GM23338 (cell line): ENCODE measurements at regions not wholly inside any gene's neighbourhood (a gene's known extent, or its start where the extent isn't known, plus 50 kb on each side); places are given as distances from the start of the nearest gene placed in this dataset.

Experiments used
- ATAC-seq: fragments of 200-7000 bp; cut with Tn5 transposase; 3 replicates; pipeline ENCODE4 v1.9.1; 2020
- DNase-seq: peaks from one replicate; pipeline ENCODE4 v3.0.0-alpha.2; 2015; ENCODE audit warnings: low spot score
- H2AFZ ChIP-seq: fragments of 200-600 bp; sonication (generic); 2 replicates; pipeline ENCODE4 v1.8.0; 2016; ENCODE audit warnings: antibody characterized with exemption, mild to moderate bottlenecking, moderate library complexity
- H3F3A ChIP-seq: fragments of 200-600 bp; sonication (generic); replicated peaks from 2 replicates; pipeline ENCODE4 v1.8.0; 2017; ENCODE audit warnings: antibody characterized with exemption, mixed run types, low read depth
- H3K27ac ChIP-seq: fragments of 200-600 bp; sonication (generic); 2 replicates; pipeline ENCODE4 v1.6.1; 2016; ENCODE audit warnings: low read depth
- H3K27me3 ChIP-seq: fragments of 200-600 bp; sonication (generic); 2 replicates; pipeline ENCODE4 v1.8.0; 2016; ENCODE audit warnings: mild to moderate bottlenecking, mixed run types, moderate library complexity; ENCODE audit not compliant: insufficient read depth
- H3K36me3 ChIP-seq: fragments of 200-600 bp; sonication (generic); 2 replicates; pipeline ENCODE4 v1.8.0; 2016; ENCODE audit warnings: mild to moderate bottlenecking; ENCODE audit not compliant: insufficient read depth
- H3K4me1 ChIP-seq: fragments of 200-600 bp; sonication (generic); 2 replicates; pipeline ENCODE4 v1.8.0; 2016; ENCODE audit warnings: mild to moderate bottlenecking, moderate library complexity; ENCODE audit not compliant: insufficient read depth
- H3K4me2 ChIP-seq: fragments of 200-600 bp; sonication (generic); 2 replicates; pipeline ENCODE4 v1.7.1; 2017; ENCODE audit warnings: mixed run types
- H3K4me3 ChIP-seq: fragments of 200-600 bp; sonication (generic); 2 replicates; pipeline ENCODE4 v1.6.1; 2016; ENCODE audit warnings: mixed run types
- H3K79me2 ChIP-seq: fragments of 200-600 bp; sonication (generic); replicated peaks from 2 replicates; pipeline ENCODE4 v1.8.0; 2017; ENCODE audit warnings: mild to moderate bottlenecking; ENCODE audit not compliant: insufficient read depth
- H3K9me2 ChIP-seq: fragments of 200-600 bp; sonication (generic); 2 replicates; pipeline ENCODE4 v1.8.0; 2017; ENCODE audit not compliant: insufficient read depth
- H4K20me1 ChIP-seq: fragments of 200-600 bp; sonication (generic); replicated peaks from 2 replicates; pipeline ENCODE4 v1.8.0; 2017; ENCODE audit warnings: mild to moderate bottlenecking; ENCODE audit not compliant: insufficient read depth
- H3K27ac Mint-ChIP-seq: 2 replicates; pipeline ENCODE4 v1.8.0; 2020; ENCODE audit warnings: inconsistent platforms, mild to moderate bottlenecking, moderate library complexity, mixed read lengths
- H3K27me3 Mint-ChIP-seq: 3 replicates; pipeline ENCODE4 v1.8.0; 2022; ENCODE audit warnings: low read depth, mild to moderate bottlenecking, moderate library complexity, mixed read lengths, inconsistent platforms; ENCODE audit not compliant: insufficient read depth, poor library complexity
- H3K36me3 Mint-ChIP-seq: 3 replicates; pipeline ENCODE4 v1.8.0; 2021; ENCODE audit warnings: low read depth, mild to moderate bottlenecking, inconsistent platforms, moderate library complexity, mixed read lengths
- H3K4me1 Mint-ChIP-seq: 3 replicates; pipeline ENCODE4 v1.8.0; 2020; ENCODE audit warnings: mild to moderate bottlenecking, inconsistent platforms, mixed read lengths
- H3K4me3 Mint-ChIP-seq: 3 replicates; pipeline ENCODE4 v1.8.0; 2021; ENCODE audit warnings: moderate library complexity, mild to moderate bottlenecking, inconsistent platforms, mixed read lengths
- H3K9me3 Mint-ChIP-seq: 3 replicates; pipeline ENCODE4 v1.8.0; 2020; ENCODE audit warnings: moderate library complexity, mild to moderate bottlenecking, inconsistent platforms, mixed read lengths
- CREB1 ChIP-seq: fragments of 250-450 bp; sonication (Bioruptor Pico); IDR thresholded peaks from 2 replicates; pipeline ENCODE4 v1.5.0; 2020; ENCODE audit warnings: low read depth, mild to moderate bottlenecking, moderate library complexity
- CTCF ChIP-seq, 2 experiments: fragments of 200-600 bp in 1 of 2; sonication (generic) in 1 of 2; conservative IDR thresholded peaks; 2 replicates each; pipeline versions ENCODE4 v1.5.1 to v1.6.1; 2016 to 2017; ENCODE audit warnings: antibody characterized with exemption in 2 of 2, low read depth in 2 of 2, mild to moderate bottlenecking in 2 of 2, moderate library complexity in 1 of 2
- ETS1 ChIP-seq: IDR thresholded peaks from 2 replicates; pipeline ENCODE4 v1.6.1; 2016; ENCODE audit warnings: antibody characterized with exemption
- EZH2phosphoT487 ChIP-seq: fragments of 200-600 bp; sonication (generic); IDR thresholded peaks from one replicate; pipeline ENCODE4 v1.8.1; 2018; ENCODE audit warnings: antibody characterized with exemption; ENCODE audit not compliant: unreplicated experiment
- NANOG ChIP-seq: IDR thresholded peaks from 2 replicates; pipeline ENCODE4 v1.6.1; 2016; ENCODE audit warnings: antibody characterized with exemption, borderline replicate concordance
- POLR2AphosphoS5 ChIP-seq: IDR thresholded peaks from 2 replicates; pipeline ENCODE4 v1.6.1; 2016; ENCODE audit warnings: antibody characterized with exemption, low read depth
- REST ChIP-seq: IDR thresholded peaks from one replicate; pipeline ENCODE4 v1.6.1; 2018; ENCODE audit warnings: antibody characterized with exemption; ENCODE audit not compliant: unreplicated experiment
- STAT1 ChIP-seq: IDR thresholded peaks from one replicate; pipeline ENCODE4 v1.6.1; 2016; ENCODE audit warnings: antibody characterized with exemption; ENCODE audit not compliant: unreplicated experiment
- ZNF331 ChIP-seq: fragments of 250-450 bp; sonication (Bioruptor Pico); IDR thresholded peaks from 2 replicates; pipeline ENCODE4 v1.5.0; 2020; ENCODE audit warnings: low read depth, mild to moderate bottlenecking, moderate library complexity
- ZNF462 ChIP-seq: fragments of 250-450 bp; sonication (Bioruptor Pico); IDR thresholded peaks from 2 replicates; pipeline ENCODE4 v1.5.0; 2020; ENCODE audit warnings: mild to moderate bottlenecking, moderate library complexity

- TF ChIP-seq CTCF (conservative IDR thresholded peaks at IDR 0.05; ENCODE audit: low read depth in 2 of 2), result no peak
- no peak for TF ChIP-seq ETS1
- TF ChIP-seq CREB1, result no peak
- no peak for TF ChIP-seq NANOG
- TF ChIP-seq POLR2AphosphoS5, result no peak
These were observed 235.9 kb downstream of the HGF start (continued) for GRCh38 chr7:81533931-81534330.

- no peaks in the 10 kb centered on the region for H3F3A ChIP-seq
- no peak overlapping the region for H3K4me2 ChIP-seq
- no peaks in the 10 kb centered on the region for H3K4me1 ChIP-seq
- no peak for ATAC-seq
- no peaks in the 10 kb centered on the region for H3K9me2 ChIP-seq
- no peaks in the 10 kb centered on the region for H3K27me3 Mint-ChIP-seq
- H3K9me3 Mint-ChIP-seq, result no peaks in the 10 kb centered on the region; the same call in 2 of the 3 replicates
- H3K4me3 ChIP-seq, result no peak overlapping the region
- no peaks in the 10 kb centered on the region for H4K20me1 ChIP-seq
- H3K27me3 ChIP-seq, result no peaks in the 10 kb centered on the region
- H3K4me1 Mint-ChIP-seq, result no peaks in the 10 kb centered on the region
- DNase-seq, result no peak
- no peaks in the 10 kb centered on the region for H3K36me3 Mint-ChIP-seq
- no peak for TF ChIP-seq CREB1
- no peak for TF ChIP-seq ZNF462 (CRISPR knock-in tag)
- no peak for TF ChIP-seq STAT1
- TF ChIP-seq CTCF (conservative IDR thresholded peaks at IDR 0.05; ENCODE audit: low read depth in 2 of 2), result no peak
- no peak for TF ChIP-seq REST
- no peak for TF ChIP-seq EZH2phosphoT487
- no peak for TF ChIP-seq ZNF331 (CRISPR knock-in tag)
- TF ChIP-seq NANOG, result no peak
- no peak overlapping the region for H2AFZ ChIP-seq
- H3K79me2 ChIP-seq, result no peaks in the 10 kb centered on the region
- H3K27ac Mint-ChIP-seq, result no peak overlapping the region
- no peak overlapping the region for H3K27ac ChIP-seq
- H3K4me3 Mint-ChIP-seq, result no peak overlapping the region
- H3K36me3 ChIP-seq, result no peaks in the 10 kb centered on the region
These were observed 236.4 kb downstream of the HGF start for GRCh38 chr7:81533426-81533825.
